ENCODE measurements at regions not wholly inside any gene's neighbourhood (a gene's known extent, or its start where the extent isn't known, plus 50 kb on each side); places are given as distances from the start of the nearest gene placed in this dataset.

DNA sequence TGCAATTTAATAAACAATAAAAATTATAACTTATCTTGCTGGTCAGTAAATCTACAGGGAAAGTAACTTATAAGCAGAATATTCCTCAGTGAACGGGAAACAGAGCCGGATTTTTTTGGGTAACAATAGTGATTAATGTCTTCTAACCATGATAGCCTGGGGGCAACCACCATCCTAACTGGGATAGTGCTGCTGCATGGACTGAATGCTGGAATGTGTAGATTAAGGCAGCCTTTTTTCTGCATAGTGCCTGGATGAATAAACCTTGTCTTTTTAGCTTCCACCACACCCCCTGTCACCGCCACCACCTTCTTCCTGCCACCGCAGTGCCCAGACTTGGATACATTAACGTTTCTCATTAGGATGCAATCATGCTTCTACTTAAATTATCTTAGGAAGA, 83.6 kb upstream of the LNX1 start:
- no peak for TF ChIP-seq CTCF (IDR thresholded peaks at IDR 0.05; ENCODE audit: borderline replicate concordance, insufficient read depth, low read depth, low read length)

GRCh38 chr4:53672873-53673272, 81.6 kb upstream of the LNX1 start:
- no peak for TF ChIP-seq CTCF (IDR thresholded peaks at IDR 0.05; ENCODE audit: borderline replicate concordance, insufficient read depth, low read depth, low read length)
- H3K4me3 ChIP-seq (ENCODE audit: low read depth, low read length), result no peak overlapping the region

More for the DNA sequence above, 83.6 kb upstream of the LNX1 start:
- H3K4me3 ChIP-seq (ENCODE audit: low read depth, low read length), result no peak overlapping the region

DNA sequence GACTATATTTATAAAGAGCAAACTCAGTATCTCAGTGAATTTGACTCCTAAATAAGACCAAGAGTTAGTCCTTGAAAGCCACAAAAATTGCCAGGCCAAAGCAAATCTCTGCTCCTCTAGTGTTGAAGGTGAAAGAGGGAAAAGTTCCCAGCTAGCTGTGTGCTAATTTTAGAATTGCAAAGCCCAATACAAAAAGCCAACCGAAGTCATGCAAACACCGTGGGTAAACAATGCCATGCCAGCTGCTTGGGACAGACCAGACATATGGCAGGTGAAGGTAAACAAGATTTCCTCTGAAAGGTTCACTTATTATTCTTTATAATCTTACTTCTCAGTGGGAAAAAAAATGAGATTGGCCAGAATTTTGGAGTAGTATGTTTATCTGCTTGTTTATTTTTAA, 80.5 kb upstream of the LNX1 start:
- H3K4me3 ChIP-seq (ENCODE audit: low read depth, low read length), result no peak overlapping the region

DNA sequence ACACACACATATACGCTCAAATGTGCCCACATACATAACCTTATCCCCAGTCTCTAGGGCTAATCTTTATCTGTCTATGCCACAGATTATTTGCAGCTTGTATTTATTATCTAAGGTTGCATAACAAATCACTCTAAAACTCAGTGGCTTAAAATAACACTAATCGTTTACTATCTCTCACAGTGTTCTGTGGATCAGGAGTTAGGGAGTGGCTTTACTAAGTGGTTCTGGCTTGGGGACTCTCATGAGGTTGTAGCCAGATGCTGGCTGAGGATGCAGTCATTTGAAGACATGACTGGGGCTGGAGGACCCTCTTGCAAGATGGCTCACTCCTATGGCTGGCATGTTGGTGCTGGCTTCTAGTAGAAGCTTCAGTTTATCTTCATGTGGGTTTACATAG, 68.5 kb upstream of the LNX1 start:
- H3K4me3 ChIP-seq (ENCODE audit: low read depth, low read length), result no peak overlapping the region
- TF ChIP-seq CTCF (IDR thresholded peaks at IDR 0.05; ENCODE audit: borderline replicate concordance, insufficient read depth, low read depth, low read length), result no peak

More for the DNA sequence above, 80.5 kb upstream of the LNX1 start:
- TF ChIP-seq CTCF (IDR thresholded peaks at IDR 0.05; ENCODE audit: borderline replicate concordance, insufficient read depth, low read depth, low read length), result no peak

GRCh38 chr4:53659112-53659511, 67.8 kb upstream of the LNX1 start:
- no peak for TF ChIP-seq CTCF (IDR thresholded peaks at IDR 0.05; ENCODE audit: borderline replicate concordance, insufficient read depth, low read depth, low read length)
- no peak overlapping the region for H3K4me3 ChIP-seq (ENCODE audit: low read depth, low read length)

DNA sequence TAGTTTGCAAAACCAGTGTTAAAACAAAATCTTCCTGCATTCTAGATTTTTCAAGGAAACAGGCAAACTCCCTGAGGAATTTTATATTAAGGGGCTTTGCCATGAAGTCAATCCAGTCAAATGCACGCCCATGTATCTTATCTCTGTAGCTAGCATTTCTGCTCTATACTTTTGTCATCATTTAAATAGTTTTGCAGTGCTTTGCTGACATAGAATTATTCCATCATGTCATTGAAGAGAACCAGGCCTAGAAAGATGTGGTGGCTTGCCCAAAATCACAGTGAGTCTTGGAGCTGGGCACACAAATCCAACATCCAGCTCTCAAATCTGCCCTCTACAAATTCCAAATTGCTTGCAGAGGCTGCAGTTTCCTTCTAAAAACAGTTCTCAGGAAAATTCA, 66.7 kb upstream of the LNX1 start:
- TF ChIP-seq CTCF (IDR thresholded peaks at IDR 0.05; ENCODE audit: borderline replicate concordance, insufficient read depth, low read depth, low read length), result no peak
- H3K4me3 ChIP-seq (ENCODE audit: low read depth, low read length), result no peak overlapping the region

- no peak for TF ChIP-seq CTCF (IDR thresholded peaks at IDR 0.05; ENCODE audit: borderline replicate concordance, insufficient read depth, low read depth, low read length)
- no peak overlapping the region for H3K4me3 ChIP-seq (ENCODE audit: low read depth, low read length)
Observed at GRCh38 chr4:53656421-53656981, 65.2 kb upstream of the LNX1 start.
